HG02623 (cell line): ENCODE measurements at regions not wholly inside any gene's neighbourhood (a gene's known extent, or its start where the extent isn't known, plus 50 kb on each side); places are given as distances from the start of the nearest gene placed in this dataset.
"Not testable (repeated sequence)": the region's sequence is repeated elsewhere in the genome, so short reads cannot be mapped to it uniquely, and the experiment has no call there.

Experiments
- ATAC-seq: cut with Tn5 transposase; IDR thresholded peaks from one replicate; pipeline ENCODE4 v1.9.1; 2021; ENCODE audit warnings: moderate library complexity; ENCODE audit not compliant: unreplicated experiment

GRCh38 chr7:65509368-65510186 is 135.9 kb downstream of the ZNF92 start:
- no peak for ATAC-seq

- not testable (repeated sequence) for ATAC-seq
Measured at GRCh38 chr7:65510187-65510538, 136.5 kb downstream of the ZNF92 start.

GRCh38 chr7:65519751-65520150 is 146.1 kb downstream of the ZNF92 start:
- not testable (repeated sequence) for ATAC-seq

GRCh38 chr7:65545465-65546161 is 172.0 kb downstream of the ZNF92 start:
- not testable (repeated sequence) for ATAC-seq

GRCh38 chr7:65549589-65550443 is 176.2 kb downstream of the ZNF92 start:
- ATAC-seq = not testable (repeated sequence)

GRCh38 chr7:65550444-65550809 is 176.8 kb downstream of the ZNF92 start:
- not testable (repeated sequence) for ATAC-seq

GRCh38 chr7:65551042-65551441 is 177.4 kb downstream of the ZNF92 start:
- ATAC-seq = not testable (repeated sequence)

GRCh38 chr7:65554553-65555476 is 181.2 kb downstream of the ZNF92 start:
- not testable (repeated sequence) for ATAC-seq

GRCh38 chr7:65558584-65558983 is 184.9 kb downstream of the ZNF92 start:
- not testable (repeated sequence) for ATAC-seq

GRCh38 chr7:65561786-65562372 is 188.2 kb downstream of the ZNF92 start:
- ATAC-seq = not testable (repeated sequence)

GRCh38 chr7:65562522-65562921 is 188.9 kb downstream of the ZNF92 start:
- ATAC-seq = not testable (repeated sequence)

GRCh38 chr7:65563333-65563732 is 189.7 kb downstream of the ZNF92 start:
- not testable (repeated sequence) for ATAC-seq

GRCh38 chr7:65568226-65568625 is 194.6 kb downstream of the ZNF92 start:
- not testable (repeated sequence) for ATAC-seq

GRCh38 chr7:65570990-65571389 is 197.3 kb downstream of the ZNF92 start:
- not testable (repeated sequence) for ATAC-seq

- not testable (repeated sequence) for ATAC-seq
Measured at GRCh38 chr7:65572581-65572980, 198.9 kb downstream of the ZNF92 start.

- not testable (repeated sequence) for ATAC-seq
Measured at GRCh38 chr7:65576370-65576769, 202.7 kb downstream of the ZNF92 start.

GRCh38 chr7:65582518-65583119 is 209.0 kb downstream of the ZNF92 start:
- not testable (repeated sequence) for ATAC-seq

- ATAC-seq = not testable (repeated sequence)
Measured at GRCh38 chr7:65602495-65602894, 228.8 kb downstream of the ZNF92 start.

GRCh38 chr7:65609131-65609530 is 235.5 kb downstream of the ZNF92 start:
- no peak for ATAC-seq
